RWPE1 (cell line): ENCODE measurements at regions not wholly inside any gene's neighbourhood (a gene's known extent, or its start where the extent isn't known, plus 50 kb on each side); places are given as distances from the start of the nearest gene placed in this dataset.

Experiments used
- CTCF ChIA-PET: fragments of 350-600 bp; sonication (Branson Sonifier 250); formaldehyde crosslinking; extraction: SDS; loops from one replicate; lab custom pipeline; 2021; lab: Yijun Ruan, JAX
- POLR2A ChIA-PET: fragments of 400-600 bp; formaldehyde crosslinking; extraction: SDS; loops from one replicate; lab custom pipeline; 2020; ENCODE audit warnings: antibody characterized with exemption; ENCODE audit not compliant: low non-redundant PET; lab: Yijun Ruan, JAX
- DNase-seq: peaks from one replicate; pipeline ENCODE4 v3.0.0; 2012; ENCODE audit warnings: low spot score
- H3K27ac ChIP-seq: fragments of 450-650 bp; 2 replicates; pipeline ENCODE4 v1.5.1; 2017
- CTCF ChIP-seq: fragments of 450-650 bp; conservative IDR thresholded peaks from 2 replicates; pipeline ENCODE4 v1.5.1; 2017; ENCODE audit warnings: low read depth, mild to moderate bottlenecking

DNA sequence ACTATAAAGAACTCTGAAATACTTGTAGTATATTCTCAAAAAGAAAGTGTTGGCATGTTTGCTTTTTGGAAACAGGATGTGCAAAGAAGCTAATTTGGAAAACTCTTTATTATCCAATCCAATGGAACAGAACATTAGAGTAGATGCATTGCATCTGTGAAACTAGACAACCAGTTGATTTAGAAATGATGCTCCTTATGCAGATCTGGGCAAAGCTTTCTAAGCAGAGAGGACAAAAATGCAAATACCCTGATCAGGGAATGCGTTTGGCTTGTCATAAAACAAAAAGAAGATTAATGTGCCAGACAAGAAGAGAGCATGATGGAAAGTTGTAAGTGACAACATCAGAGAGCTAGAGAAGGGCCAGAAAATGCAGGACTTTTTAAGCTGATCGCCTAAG lies 142.3 kb downstream of the RCHY1 start:
- DNase-seq = no peak
- ChIA-PET POLR2A (no interaction called here), CTCF (no interaction called here)
- TF ChIP-seq CTCF = no peak
- H3K27ac ChIP-seq = no peak overlapping the region

- POLR2A ChIA-PET = no interaction called here
- DNase-seq = no peak
- CTCF ChIA-PET = no interaction called here
- no peak for TF ChIP-seq CTCF
- H3K27ac ChIP-seq = no peak overlapping the region
These were observed 143.6 kb downstream of the RCHY1 start for GRCh38 chr4:75370576-75370975.

DNA sequence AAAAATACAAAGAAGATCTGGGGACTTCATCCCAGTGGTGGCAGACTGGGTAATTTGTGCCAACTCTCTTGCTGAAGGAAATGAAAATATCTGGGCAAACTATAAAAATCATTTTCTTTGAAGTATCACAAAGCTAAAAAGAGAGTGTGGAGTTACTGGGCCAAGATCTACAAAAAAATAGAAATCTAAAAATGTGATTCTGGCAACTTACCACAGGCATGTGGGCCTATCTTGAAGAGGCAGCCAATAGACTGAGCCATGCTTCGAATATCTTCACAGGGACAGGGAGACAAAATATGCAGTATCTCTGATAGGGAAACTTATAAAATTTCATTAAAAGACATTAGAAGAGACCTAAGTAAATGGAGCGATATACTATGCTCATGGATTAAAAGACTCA lies 168.8 kb downstream of the RCHY1 start:
- H3K27ac ChIP-seq = no peak overlapping the region
- no peak for DNase-seq
- ChIA-PET CTCF (no interaction called here), POLR2A (no interaction called here)
- no peak for TF ChIP-seq CTCF

DNA sequence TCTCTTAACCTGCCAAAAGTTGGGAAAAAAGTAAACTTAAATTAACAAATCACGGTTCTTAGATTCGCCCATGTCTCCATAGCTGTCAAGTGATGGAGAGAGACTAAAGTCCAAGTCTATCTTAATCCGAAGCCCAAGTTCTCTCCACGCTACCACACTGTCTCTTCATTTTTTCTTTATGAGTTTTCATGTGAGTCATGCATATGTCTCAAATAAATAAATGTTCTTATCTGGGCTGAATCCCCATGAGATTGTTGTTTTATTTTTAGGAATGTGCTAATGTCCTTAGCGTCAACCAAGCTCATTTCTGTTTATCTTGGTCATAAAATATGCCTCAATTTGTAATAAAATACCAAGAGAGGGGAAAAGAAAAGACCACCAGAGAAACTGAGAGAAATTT lies 169.3 kb downstream of the RCHY1 start:
- CTCF ChIA-PET = no interaction called here
- TF ChIP-seq CTCF = no peak

GRCh38 chr4:75343333-75343732 lies 170.9 kb downstream of the RCHY1 start:
- ChIA-PET POLR2A (no interaction called here), CTCF (no interaction called here)
- no peak overlapping the region for H3K27ac ChIP-seq
- no peak for TF ChIP-seq CTCF
- DNase-seq = no peak

More for the DNA sequence above, 169.3 kb downstream of the RCHY1 start:
- POLR2A ChIA-PET = no interaction called here
- peak; percentile 5 for DNase-seq
- no peak overlapping the region for H3K27ac ChIP-seq

GRCh38 chr4:75340561-75340960 lies 173.6 kb downstream of the RCHY1 start:
- CTCF ChIA-PET = no interaction called here
- POLR2A ChIA-PET = no interaction called here
- DNase-seq = no peak
- H3K27ac ChIP-seq = no peak overlapping the region
- TF ChIP-seq CTCF = no peak
